HT1080 (cell line): ENCODE measurements at regions not wholly inside any gene's neighbourhood (a gene's known extent, or its start where the extent isn't known, plus 50 kb on each side); places are given as distances from the start of the nearest gene placed in this dataset.
"Not testable (repeated sequence)": the region's sequence is repeated elsewhere in the genome, so short reads cannot be mapped to it uniquely, and the experiment has no call there.

Source experiments
- DNase-seq: peaks from one replicate; pipeline ENCODE4 v3.0.0-alpha.2; 2015; ENCODE audit warnings: low read depth

DNA sequence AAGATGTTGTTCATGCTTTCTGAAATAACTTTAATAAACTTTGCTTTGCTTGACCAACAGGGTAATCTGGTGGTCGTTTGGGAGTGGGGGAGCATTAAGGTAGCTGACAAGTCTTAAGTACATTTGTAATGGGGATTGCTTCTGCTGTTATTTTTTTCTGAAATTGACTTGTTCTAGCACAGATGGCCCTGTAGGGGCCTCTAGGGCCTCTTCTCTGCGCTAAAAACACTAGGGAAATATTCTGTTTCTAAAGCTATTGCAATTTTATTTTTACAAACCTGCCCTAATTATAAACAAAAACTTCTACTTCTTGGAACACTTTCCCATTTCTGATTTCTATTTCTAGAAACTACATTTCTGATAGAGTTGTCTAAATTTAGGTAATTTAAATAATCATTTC lies 191.3 kb upstream of the KCNJ3 start:
- no peak for DNase-seq

DNA sequence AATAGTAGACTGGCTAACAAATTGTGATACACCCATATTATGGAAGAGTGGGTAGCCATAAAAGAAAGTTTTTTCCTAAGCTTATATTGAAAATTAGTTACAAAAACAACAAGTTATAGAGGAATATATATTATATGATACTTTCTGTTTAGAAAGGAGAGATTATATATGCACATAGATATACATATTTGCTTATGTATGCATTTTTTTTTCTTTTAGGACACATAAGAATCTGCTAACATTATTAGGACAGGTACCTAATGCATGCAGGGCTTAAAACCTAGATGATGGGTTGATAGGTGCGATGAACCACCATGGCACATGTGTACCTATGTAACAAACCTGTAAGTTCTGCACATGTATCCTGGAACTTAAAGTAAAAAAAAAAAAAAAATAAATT lies 179.6 kb upstream of the KCNJ3 start:
- no peak for DNase-seq

DNA sequence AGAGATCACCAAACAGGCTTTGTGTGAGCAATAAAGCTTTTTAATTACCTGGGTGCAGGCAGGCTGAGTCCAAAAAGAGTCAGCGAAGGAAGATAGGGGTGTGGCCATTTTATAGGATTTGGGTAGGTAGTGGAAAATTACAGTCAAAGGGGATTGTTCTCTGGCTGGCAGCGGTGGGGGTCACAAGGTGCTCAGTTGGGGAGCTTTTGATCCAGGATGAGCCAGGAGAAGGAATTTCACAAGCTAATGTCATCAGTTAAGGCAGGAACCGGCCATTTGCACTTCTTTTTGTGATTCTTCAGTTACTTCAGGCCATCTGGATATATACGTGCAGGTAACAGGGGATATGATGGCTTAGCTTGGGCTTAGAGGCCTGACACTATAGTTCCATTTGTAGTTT lies 177.5 kb upstream of the KCNJ3 start:
- DNase-seq = not testable (repeated sequence)

DNA sequence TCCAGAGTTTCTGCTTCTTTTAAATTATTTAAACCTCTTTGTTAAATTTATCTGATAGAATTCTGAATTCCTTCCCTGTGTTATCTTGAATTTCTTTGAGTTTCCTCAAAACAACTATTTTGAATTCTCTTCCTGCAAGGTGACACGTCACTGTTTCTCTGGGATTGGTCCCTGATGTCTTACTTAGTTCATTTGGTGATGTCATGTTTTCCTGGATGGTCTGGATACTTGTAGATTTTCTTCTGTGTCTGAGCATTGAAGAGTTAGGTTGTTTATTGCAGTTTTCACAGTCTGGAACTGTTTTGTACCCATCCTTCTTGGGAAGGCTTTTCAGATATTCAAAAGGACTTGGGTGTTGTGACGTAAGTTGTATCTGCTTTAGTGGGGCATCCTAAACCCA lies 172.3 kb upstream of the KCNJ3 start:
- DNase-seq = no peak

DNA sequence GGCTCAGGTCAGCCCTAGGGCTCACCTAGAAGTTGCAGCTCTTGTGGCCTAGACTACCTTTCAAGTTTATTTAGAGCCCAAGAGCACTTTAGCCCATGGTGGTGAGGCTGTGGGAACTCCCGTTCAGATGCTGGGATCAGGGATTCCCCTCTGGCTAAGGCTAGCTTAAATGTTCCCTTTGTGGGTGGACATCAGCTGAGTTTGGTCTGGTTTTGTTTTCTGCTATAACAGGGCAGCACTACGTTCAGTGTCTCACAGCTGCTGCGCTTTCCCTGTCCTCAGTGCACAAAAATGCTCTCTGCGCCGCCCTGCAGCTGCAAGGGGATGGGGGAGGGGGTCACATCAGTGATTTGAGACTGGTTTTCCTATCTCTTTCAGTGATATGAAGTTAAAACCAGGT lies 170.5 kb upstream of the KCNJ3 start:
- no peak for DNase-seq

DNA sequence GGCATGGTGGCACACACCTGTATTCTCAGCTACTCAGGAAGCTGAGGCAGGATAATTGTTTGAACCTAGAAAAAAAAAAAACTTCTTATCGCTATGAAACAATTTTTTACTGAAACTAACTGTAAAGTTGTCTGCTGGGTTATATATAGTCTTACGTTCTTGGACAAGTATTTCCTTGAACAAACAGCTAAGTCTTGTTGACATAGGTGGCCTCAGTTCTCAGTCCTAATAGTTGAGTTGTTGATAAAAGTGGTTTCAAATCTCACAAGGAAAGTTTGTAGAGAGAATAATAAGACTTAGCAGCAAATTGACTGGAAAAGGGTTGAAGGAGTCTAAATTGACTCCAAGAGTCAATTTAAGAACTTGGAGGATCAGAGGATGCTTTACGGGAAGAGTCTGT lies 166.5 kb upstream of the KCNJ3 start:
- no peak for DNase-seq

DNA sequence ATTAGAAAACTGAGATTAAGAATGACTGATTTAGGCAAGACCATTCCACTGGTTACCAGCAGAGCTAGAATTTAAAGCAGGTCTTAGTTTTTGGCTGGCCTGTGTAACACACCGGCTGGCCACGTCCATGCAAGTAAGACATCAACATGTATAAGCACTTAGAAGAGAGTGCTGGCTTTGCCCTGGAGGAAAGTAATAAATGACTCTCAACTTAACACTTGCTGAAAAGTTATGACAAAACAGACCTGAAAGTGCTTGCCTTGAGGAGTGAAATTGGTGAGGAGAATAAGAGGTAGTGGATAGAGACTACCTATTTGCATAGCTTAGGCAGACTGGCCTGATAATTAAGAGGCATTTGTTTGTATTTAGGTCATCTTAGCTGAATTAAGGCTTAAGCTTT lies 165.7 kb upstream of the KCNJ3 start:
- no peak for DNase-seq

DNA sequence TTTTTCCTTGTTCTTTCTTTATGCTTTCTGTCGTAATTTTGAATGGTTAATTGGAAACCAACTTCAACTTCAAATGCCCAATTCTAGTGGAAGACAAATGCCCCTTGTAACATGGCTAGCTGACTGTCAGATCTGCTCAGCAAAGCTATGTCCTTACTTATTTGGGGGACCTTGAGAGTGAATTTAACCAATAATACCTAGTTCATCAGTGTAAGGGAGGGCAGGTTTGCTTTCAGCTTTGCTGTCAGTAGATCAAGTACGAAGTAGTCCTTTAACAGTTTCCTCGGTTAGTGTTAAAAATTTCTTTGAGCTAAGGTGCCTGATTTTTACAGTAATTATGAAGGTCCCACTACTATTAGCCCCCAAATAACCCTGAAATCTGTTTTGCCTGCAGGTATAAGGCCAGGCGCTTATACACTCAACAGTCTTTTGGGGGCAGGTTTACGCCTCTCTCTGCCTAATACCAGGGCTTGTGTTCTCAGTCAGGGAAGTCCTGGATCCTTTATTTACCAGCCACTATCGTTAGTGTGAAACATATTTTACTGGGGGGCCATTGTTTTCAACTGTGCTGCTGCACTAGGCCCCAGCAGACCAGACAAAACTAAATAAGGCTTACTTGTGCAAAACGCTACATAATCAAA lies 165.1 kb upstream of the KCNJ3 start:
- DNase-seq = no peak

DNA sequence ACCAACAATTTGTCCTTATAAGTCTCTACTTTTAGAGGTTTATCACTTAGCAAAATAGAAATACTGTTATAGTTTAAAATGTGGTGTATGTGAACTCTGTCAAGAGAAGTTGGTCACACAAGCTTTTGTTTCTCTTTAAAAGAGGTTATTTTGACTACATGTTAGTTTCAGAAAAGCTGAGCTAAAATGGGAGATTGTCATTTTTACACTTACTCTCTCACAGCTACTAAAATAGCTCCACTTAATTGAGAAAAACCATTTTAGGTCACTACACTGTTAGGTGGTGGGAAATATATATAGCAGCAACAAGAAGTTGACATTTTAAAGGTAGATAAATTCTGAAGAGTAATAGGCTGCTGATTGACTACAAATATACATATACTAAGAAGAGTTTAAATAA lies 161.5 kb upstream of the KCNJ3 start:
- DNase-seq = no peak

DNA sequence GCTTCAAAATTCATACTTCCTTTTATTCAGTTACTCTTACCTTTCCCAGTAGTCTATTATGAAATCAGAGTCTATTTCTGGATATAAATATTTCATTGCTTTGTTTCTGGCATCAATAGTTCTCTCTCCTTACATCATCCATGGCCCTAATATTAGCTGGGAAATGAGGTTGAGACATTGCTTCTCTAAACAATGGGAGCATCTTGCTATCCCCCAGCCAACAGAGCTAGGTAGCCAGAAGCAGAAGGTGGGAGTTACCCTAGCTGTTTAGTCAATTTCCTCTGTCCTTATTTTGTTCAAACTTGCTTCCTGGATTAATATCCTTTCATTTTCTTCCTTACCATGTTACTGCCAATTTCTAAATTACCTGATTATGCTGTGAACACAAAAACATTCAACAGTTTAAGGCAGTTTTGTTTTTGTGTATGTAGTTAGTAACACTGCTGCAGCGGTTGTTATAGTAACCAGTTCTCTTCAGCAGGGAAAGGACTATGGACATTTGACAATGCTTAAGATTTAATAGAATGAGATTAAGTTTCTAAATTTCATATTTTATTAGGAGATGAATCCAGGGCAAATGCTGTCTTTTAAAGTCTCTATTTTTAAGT lies 160.5 kb upstream of the KCNJ3 start:
- no peak for DNase-seq

DNA sequence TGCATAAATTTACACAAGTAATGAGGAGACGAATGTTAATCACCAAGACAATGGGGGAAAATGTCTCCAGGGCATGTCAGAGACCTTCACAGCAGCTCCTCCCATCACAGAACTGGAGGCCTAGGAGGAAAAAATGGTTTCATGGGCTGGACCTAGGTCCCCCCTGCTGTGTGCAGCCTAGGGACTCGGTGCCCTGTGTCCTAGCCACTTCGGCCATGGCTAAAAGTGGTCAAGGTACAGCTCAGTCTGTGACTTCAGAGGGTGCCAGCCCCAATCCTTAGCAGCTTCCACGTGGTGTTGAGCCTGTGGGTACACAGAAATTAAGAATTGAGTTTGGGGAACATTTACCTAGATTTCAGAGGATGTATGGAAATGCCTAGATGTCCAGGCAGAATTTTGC lies 152.2 kb upstream of the KCNJ3 start:
- no peak for DNase-seq

DNA sequence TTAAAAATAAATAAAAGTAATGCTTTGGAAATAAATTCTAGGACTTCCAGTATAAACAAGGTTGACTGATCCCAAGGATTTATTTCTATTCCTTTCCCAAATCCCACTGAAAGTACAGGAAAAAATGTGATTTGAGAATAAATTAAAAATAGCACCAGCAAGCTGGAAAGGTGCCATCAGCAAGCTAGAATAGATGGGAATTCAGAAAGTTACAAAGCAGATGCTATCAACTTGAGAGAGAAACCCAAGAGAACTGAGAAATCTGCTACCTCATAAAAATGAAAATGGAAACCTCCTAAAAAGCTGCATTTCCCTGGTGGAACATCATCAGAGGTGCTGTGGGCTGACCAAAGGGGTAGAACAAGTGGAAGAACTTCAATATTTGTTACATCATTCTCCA lies 148.6 kb upstream of the KCNJ3 start:
- DNase-seq = no peak

DNA sequence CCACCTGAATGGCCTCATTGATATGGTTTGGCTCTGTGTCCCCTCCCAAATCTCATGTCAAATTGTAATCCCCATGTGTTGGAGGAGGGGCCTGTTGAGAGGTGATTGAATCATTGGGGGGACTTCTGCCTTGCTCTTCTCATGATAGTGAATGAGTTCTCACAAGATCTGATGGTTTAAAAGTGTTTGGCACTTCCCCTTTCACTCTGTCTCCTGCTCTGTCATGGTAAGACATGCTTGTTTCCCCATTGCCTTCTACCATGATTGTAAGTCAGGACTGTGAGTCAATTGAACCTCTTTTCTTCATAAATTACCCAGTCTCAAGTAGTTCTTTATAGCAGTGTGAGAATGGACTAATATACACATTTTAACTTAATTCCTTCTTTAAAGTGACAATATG lies 146.8 kb upstream of the KCNJ3 start:
- no peak for DNase-seq

DNA sequence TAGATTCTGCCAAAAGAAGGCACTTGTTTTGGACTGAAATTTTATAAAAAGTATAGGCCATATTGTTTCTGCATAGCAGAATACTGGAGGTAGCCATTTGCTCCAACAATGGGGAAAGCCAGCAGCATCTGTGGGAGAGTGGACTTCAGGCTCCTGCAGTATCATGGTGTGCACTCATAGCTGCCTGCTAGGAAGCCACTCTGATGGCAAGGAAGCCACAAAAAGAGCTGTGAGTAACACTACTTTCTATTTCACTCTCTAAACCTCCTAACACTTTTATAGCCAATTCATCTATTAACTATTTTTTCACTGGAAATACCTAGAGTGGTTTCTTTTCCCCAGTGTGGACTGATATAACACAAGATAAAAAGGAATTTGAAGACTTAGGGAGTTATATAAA lies 144.4 kb upstream of the KCNJ3 start:
- DNase-seq = no peak

DNA sequence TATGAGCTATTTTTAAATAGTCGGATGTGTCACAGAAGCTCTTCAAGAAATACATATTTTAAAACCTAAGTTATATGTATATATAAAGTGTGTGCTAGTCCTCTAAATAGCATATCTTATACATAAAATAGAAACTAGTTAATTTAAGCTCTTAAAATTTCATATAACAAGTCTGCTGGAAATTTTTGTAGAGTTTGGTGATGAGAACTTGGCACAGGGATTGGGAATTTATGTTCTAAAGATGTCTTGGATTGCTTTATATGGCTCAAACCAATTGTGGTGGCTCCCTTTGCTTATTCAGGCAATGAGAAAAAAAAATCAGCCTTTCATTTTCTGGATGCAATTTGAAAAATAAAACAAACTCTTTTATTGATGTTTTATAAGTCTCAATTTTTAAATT lies 142.8 kb upstream of the KCNJ3 start:
- DNase-seq = no peak

DNA sequence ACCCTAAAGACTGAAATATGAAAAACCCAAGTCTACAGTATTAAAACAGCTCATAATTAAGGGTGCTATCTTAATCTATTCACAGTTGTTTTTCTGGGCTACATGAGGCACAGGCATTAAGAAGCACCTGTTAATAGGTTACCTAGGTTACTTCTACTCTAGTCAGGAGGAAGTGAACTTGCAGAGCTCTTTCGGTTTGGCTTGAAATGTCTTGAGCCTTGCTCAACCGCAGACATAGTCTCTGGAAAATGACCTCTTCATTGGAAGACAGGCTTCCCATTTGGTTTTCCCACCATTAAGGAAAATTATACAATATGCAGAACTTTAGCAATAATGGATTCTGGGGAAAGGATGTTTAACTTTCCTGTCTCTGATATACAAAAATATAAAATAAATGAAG lies 142.3 kb upstream of the KCNJ3 start:
- DNase-seq = no peak

DNA sequence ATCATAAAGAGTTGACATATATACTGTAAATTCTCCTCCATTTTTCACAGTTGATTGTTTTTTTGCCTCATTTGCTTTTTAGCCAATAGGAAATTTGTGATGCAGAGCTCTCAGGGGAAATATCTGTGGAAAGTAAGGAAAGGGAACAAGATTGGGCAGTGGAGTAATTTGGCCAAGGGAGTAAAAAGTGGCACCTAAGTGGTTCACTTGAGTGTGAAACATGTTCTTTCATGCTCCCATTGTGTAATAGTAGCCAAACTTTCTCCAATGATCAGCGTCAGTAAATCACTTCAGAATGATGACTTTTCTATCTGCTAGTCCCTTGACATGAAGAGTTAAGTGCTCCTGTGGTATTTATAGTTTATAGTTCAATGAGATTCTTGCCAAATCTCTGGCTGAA lies 141.9 kb upstream of the KCNJ3 start:
- no peak for DNase-seq

DNA sequence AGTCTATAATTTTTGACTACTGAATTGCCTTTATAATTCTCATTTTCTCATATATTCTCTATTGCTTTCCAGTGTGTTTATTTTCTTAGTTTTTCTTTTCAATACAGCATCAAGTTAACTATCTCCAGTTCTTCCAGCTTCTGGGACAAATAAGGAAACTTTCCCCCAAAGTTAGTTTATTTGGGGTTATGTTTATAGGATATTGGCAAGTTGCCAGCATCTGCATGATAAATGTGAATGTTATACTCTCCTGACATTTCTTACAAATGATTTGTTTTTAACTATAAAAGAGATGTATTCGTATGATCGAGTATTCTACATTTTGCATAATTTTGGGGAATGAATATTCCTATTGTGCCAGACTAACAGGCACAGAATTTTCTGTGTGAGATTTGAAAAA lies 140.6 kb upstream of the KCNJ3 start:
- no peak for DNase-seq

DNA sequence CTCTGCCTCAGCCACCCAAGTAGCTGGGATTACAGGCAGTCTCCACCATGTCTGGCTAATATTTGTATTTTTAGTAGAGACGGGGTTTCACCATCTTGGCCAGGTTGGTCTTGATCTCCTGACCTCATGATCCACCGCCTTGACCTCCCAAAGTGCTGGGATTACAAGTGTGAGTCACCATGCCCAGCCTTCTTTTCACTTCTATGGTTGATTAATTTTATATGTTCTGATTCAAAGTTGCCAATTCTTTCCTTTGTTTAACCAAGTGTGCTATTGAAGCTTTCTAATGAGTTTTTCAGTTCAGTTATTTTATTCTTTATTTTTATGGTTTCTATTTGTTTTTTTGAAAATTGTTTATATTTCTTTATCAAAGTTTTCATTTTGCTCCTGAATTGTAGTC lies 133.1 kb upstream of the KCNJ3 start:
- DNase-seq = no peak

DNA sequence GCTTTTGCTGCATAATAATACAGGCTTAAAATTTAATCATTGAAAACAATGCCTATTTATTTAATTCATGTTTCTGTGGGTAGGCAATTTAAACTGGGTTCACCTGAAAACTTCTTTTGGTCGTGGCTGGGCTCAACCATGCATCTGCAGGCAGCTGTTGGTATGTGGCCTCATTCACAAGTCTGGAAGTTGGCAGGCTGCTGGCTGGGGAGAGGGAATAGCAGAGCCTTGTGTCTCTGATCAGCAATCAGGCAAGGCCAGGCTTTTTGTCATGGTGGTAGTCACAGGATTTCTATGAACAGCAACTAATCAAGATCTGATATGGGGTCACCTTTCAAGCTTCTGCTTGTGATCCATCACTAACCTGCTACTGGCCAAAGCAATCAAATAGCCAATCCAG lies 130.1 kb upstream of the KCNJ3 start:
- DNase-seq = no peak

DNA sequence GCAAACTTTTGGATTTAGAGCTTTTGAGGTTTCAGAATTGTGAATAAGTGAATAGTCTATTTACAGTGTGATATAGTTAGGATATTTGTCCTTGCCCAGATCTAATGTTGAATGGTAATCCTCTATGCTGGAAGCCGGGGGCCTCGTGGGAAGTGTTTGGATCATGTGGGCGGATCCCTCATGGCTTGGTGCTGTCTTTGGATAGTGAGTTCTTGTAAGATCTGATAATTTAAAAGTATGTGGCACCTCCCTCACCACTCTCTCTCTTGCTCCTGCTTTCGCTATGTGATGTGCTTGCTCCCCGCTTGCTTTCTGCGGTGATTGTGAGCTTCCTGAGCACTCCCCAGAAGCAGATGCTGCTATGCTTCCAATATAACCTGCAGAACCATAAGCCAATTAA lies 128.0 kb upstream of the KCNJ3 start:
- DNase-seq = no peak

DNA sequence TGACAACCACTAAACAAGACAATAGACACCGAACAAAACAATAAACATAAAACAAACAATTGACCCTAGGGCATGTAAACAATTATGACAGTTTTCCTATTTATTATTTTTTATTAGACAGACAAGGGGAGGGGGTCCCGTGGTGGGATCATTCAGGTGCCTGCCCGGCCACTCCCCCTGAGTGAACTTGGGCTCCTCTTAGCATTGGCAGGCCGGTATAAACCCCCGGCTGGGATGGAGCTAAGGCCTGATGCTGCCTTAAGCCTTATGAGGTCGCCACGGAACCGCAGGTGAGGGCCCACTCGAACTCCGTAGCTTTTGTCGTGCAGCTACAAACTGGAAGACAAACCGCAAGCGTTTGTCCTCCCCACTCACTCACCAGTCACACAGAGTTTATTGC lies 121.8 kb upstream of the KCNJ3 start:
- DNase-seq = not testable (repeated sequence)

DNA sequence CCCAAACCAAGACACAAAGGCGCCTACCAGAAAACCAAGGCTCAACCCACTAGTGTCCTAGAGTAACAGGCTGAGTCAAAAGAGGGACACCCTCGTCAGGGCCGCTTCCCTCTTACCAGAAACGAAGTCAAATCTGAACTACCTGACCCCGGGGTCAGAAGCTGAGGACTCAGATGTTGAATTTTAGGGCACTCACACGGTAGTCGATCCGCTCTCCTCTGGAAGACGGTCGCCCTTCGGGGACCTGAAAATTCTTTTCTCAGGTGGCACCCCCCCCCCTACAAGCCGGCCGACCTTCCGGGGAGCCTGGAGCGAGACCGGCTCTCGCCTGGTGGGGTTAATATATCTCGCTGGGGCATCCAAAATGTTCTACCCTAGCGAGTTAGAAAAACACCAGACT lies 121.1 kb upstream of the KCNJ3 start:
- DNase-seq = no peak

DNA sequence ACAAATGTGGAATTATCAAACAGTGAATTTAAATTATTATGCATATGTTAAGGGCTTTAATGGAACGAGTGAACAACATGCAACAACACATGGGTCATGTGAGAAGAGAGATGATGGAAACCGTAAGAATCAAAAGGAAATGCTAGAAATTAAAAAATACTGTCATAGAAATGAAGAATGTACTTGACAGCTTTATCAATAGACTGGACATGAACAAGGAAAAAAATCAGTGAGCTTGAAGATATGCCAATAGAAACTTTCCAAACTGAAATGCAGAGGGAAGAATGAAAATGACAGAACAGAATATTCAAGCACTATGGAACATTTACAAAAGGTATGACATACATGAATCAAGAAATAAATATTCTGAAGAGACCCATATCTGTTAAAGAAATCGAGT lies 117.7 kb upstream of the KCNJ3 start:
- no peak for DNase-seq
